Retinal pigment epithelial cell (primary cell): ENCODE measurements at regions not wholly inside any gene's neighbourhood (a gene's known extent, or its start where the extent isn't known, plus 50 kb on each side); places are given as distances from the start of the nearest gene placed in this dataset.

Experiments
- DNase-seq: peaks from one replicate; pipeline ENCODE4 v3.0.0-alpha.2; 2010; ENCODE audit warnings: low read depth
- H3K4me3 ChIP-seq: 2 replicates; pipeline ENCODE4 v1.5.1; 2011; ENCODE audit warnings: mild to moderate bottlenecking, low read length, control low read depth, moderate library complexity
- CTCF ChIP-seq: conservative IDR thresholded peaks from 2 replicates; pipeline ENCODE4 v1.5.1; 2011; ENCODE audit warnings: low read depth, low read length, control low read depth, inconsistent platforms

GRCh38 chr14:101169267-101169666, 265.7 kb upstream of the RTL1 start:
- TF ChIP-seq CTCF, result no peak
- H3K4me3 ChIP-seq, result no peak overlapping the region
- no peak for DNase-seq

GRCh38 chr14:101171650-101172049, 268.1 kb upstream of the RTL1 start:
- no peak for TF ChIP-seq CTCF

GRCh38 chr14:101173698-101174521, 270.4 kb upstream of the RTL1 start:
- no peak for TF ChIP-seq CTCF
- H3K4me3 ChIP-seq, result no peak overlapping the region
- DNase-seq, result no peak

More at GRCh38 chr14:101171650-101172049, 268.1 kb upstream of the RTL1 start:
- DNase-seq, result no peak
- no peak overlapping the region for H3K4me3 ChIP-seq

- no peak for TF ChIP-seq CTCF
- no peak overlapping the region for H3K4me3 ChIP-seq
- no peak for DNase-seq
Observed at GRCh38 chr14:101174522-101174838, 271.0 kb upstream of the RTL1 start.

- no peak for TF ChIP-seq CTCF
- no peak for DNase-seq
- H3K4me3 ChIP-seq, result no peak overlapping the region
Observed at GRCh38 chr14:101174980-101175606, 271.6 kb upstream of the RTL1 start.

- TF ChIP-seq CTCF, result no peak
- no peak overlapping the region for H3K4me3 ChIP-seq
- no peak for DNase-seq
Observed at GRCh38 chr14:101175731-101176534, 272.4 kb upstream of the RTL1 start.
